Fibroblast of skin of abdomen (primary cell): ENCODE measurements at regions not wholly inside any gene's neighbourhood (a gene's known extent, or its start where the extent isn't known, plus 50 kb on each side); places are given as distances from the start of the nearest gene placed in this dataset.
A peak's percentile ranks its signal among the peaks of the same experiment; 100 is the strongest.

Experiments used
- DNase-seq: peaks from one replicate; pipeline ENCODE4 v3.0.0-alpha.2; 2013

GRCh38 chr3:96169111-96169766, 645.2 kb upstream of the EPHA6 start:
- DNase-seq = no peak

GRCh38 chr3:96172917-96173316, 641.5 kb upstream of the EPHA6 start:
- DNase-seq = no peak

- no peak for DNase-seq
Measured at GRCh38 chr3:96175500-96175899, 638.9 kb upstream of the EPHA6 start.

- no peak for DNase-seq
Measured at GRCh38 chr3:96182756-96183155, 631.6 kb upstream of the EPHA6 start.

GRCh38 chr3:96183871-96184270, 630.5 kb upstream of the EPHA6 start:
- no peak for DNase-seq

- DNase-seq = no peak
Measured at GRCh38 chr3:96190024-96190616, 624.3 kb upstream of the EPHA6 start.

GRCh38 chr3:96192966-96193550, 621.3 kb upstream of the EPHA6 start:
- DNase-seq = no peak

- DNase-seq = no peak
Measured at GRCh38 chr3:96200897-96201296, 613.5 kb upstream of the EPHA6 start.

- DNase-seq = no peak
Measured at GRCh38 chr3:96201463-96201862, 612.9 kb upstream of the EPHA6 start.

GRCh38 chr3:96202181-96202580, 612.2 kb upstream of the EPHA6 start:
- DNase-seq = no peak

GRCh38 chr3:96209699-96210098, 604.7 kb upstream of the EPHA6 start:
- DNase-seq = no peak

- no peak for DNase-seq
Measured at GRCh38 chr3:96213393-96213792, 601.0 kb upstream of the EPHA6 start.

- no peak for DNase-seq
Measured at GRCh38 chr3:96214941-96215340, 599.5 kb upstream of the EPHA6 start.

GRCh38 chr3:96225494-96225893, 588.9 kb upstream of the EPHA6 start:
- no peak for DNase-seq

- no peak for DNase-seq
Measured at GRCh38 chr3:96233679-96234078, 580.7 kb upstream of the EPHA6 start.

- DNase-seq = peak; percentile 14
Measured at GRCh38 chr3:96236522-96236921, 577.9 kb upstream of the EPHA6 start.

GRCh38 chr3:96259299-96259698, 555.1 kb upstream of the EPHA6 start:
- DNase-seq = no peak

GRCh38 chr3:96264701-96265100, 549.7 kb upstream of the EPHA6 start:
- DNase-seq = peak; percentile 2

GRCh38 chr3:96266395-96267190, 547.8 kb upstream of the EPHA6 start:
- DNase-seq = peak; percentile 35

- DNase-seq = no peak
Measured at GRCh38 chr3:96267577-96267976, 546.8 kb upstream of the EPHA6 start.

GRCh38 chr3:96294143-96294542, 520.3 kb upstream of the EPHA6 start:
- no peak for DNase-seq

GRCh38 chr3:96300743-96301142, 513.7 kb upstream of the EPHA6 start:
- DNase-seq = no peak

- peak; percentile 4 for DNase-seq
Measured at GRCh38 chr3:96319166-96319565, 495.2 kb upstream of the EPHA6 start.

- no peak for DNase-seq
Measured at GRCh38 chr3:96324087-96324486, 490.3 kb upstream of the EPHA6 start.
